K562 (cell line): ENCODE measurements at regions not wholly inside any gene's neighbourhood (a gene's known extent, or its start where the extent isn't known, plus 50 kb on each side); places are given as distances from the start of the nearest gene placed in this dataset.

ENCODE experiments used
- C11orf30 ChIP-seq: fragments of 450-650 bp; IDR thresholded peaks from 2 replicates; pipeline ENCODE4 v1.6.1; 2016; ENCODE audit warnings: low read depth, mild to moderate bottlenecking
- CTCF ChIP-seq, 3 experiments: IDR thresholded peaks in 2 of 3; conservative IDR thresholded peaks in 1 of 3; 2 replicates each; pipeline ENCODE4 v1.5.1; 2011 to 2012; ENCODE audit warnings: low read length in 3 of 3, mild to moderate bottlenecking in 3 of 3, control low read depth in 2 of 3, improper control_type of control experiment in 1 of 3, inconsistent platforms in 1 of 3, low read depth in 1 of 3, mixed read lengths in 1 of 3, moderate library complexity in 1 of 3; ENCODE audit not compliant: insufficient read depth in 2 of 3
- EZH2 ChIP-seq: IDR thresholded peaks from 2 replicates; pipeline ENCODE4 v1.6.1; 2012; ENCODE audit warnings: low read depth, mild to moderate bottlenecking, inconsistent platforms, low read length, borderline replicate concordance
- FOXP1 ChIP-seq: sonication (generic); formaldehyde crosslinking; IDR thresholded peaks from 2 replicates; pipeline ENCODE4 v1.8.0; 2022; ENCODE audit warnings: mild to moderate bottlenecking, missing genetic modification reagents
- GABPB2 ChIP-seq: fragments of 250-450 bp; sonication (Bioruptor Pico); conservative IDR thresholded peaks from 2 replicates; pipeline ENCODE4 v1.5.1; 2021; ENCODE audit warnings: mild to moderate bottlenecking
- GATAD2A ChIP-seq: fragments of 450-650 bp; IDR thresholded peaks from 2 replicates; pipeline ENCODE4 v1.6.1; 2017
- YY1 ChIP-seq, 3 experiments: IDR thresholded peaks; 2 replicates each; pipeline ENCODE4 v1.6.1; 2011; ENCODE audit warnings: low read length in 2 of 3, mild to moderate bottlenecking in 2 of 3, moderate library complexity in 2 of 3, borderline replicate concordance in 1 of 3, control low read depth in 1 of 3, low read depth in 1 of 3; ENCODE audit not compliant: insufficient read depth in 3 of 3, insufficient replicate concordance in 2 of 3, control insufficient read depth in 1 of 3, insufficient read length in 1 of 3; ENCODE audit errors: extremely low read depth in 1 of 3
- TF ChIP-seq, protein P1 (sequence below): sonication (generic); formaldehyde crosslinking; IDR thresholded peaks from 2 replicates; pipeline ENCODE4 v1.8.0; 2022; ENCODE audit warnings: mild to moderate bottlenecking, missing genetic modification reagents
- TF ChIP-seq, protein P2 (sequence below): fragments of 450-650 bp; IDR thresholded peaks from 2 replicates; pipeline ENCODE4 v1.6.1; 2016; ENCODE audit warnings: low read depth

- TF ChIP-seq EZH2 (no peak), GABPB2 (CRISPR knock-in tag) (no peak), GATAD2A (no peak), C11orf30 (no peak), FOXP1 (CRISPR knock-in tag) (no peak), CTCF (IDR thresholded peaks at IDR 0.05 in 2 of 3, conservative IDR thresholded peaks at IDR 0.05 in 1 of 3; ENCODE audit: insufficient read depth in 2 of 3, low read depth in 1 of 3, low read length in 3 of 3) (no peak), YY1 (IDR thresholded peaks at IDR 0.05; ENCODE audit: borderline replicate concordance in 1 of 3, control insufficient read depth in 1 of 3, extremely low read depth in 1 of 3, insufficient read depth in 3 of 3, insufficient read length in 1 of 3, insufficient replicate concordance in 2 of 3, low read depth in 1 of 3, low read length in 2 of 3) (no peak)
- TF ChIP-seq, protein P1, sequence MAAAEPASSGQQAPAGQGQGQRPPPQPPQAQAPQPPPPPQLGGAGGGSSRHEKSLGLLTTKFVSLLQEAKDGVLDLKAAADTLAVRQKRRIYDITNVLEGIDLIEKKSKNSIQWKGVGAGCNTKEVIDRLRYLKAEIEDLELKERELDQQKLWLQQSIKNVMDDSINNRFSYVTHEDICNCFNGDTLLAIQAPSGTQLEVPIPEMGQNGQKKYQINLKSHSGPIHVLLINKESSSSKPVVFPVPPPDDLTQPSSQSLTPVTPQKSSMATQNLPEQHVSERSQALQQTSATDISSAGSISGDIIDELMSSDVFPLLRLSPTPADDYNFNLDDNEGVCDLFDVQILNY: no peak
- TF ChIP-seq, protein P2, sequence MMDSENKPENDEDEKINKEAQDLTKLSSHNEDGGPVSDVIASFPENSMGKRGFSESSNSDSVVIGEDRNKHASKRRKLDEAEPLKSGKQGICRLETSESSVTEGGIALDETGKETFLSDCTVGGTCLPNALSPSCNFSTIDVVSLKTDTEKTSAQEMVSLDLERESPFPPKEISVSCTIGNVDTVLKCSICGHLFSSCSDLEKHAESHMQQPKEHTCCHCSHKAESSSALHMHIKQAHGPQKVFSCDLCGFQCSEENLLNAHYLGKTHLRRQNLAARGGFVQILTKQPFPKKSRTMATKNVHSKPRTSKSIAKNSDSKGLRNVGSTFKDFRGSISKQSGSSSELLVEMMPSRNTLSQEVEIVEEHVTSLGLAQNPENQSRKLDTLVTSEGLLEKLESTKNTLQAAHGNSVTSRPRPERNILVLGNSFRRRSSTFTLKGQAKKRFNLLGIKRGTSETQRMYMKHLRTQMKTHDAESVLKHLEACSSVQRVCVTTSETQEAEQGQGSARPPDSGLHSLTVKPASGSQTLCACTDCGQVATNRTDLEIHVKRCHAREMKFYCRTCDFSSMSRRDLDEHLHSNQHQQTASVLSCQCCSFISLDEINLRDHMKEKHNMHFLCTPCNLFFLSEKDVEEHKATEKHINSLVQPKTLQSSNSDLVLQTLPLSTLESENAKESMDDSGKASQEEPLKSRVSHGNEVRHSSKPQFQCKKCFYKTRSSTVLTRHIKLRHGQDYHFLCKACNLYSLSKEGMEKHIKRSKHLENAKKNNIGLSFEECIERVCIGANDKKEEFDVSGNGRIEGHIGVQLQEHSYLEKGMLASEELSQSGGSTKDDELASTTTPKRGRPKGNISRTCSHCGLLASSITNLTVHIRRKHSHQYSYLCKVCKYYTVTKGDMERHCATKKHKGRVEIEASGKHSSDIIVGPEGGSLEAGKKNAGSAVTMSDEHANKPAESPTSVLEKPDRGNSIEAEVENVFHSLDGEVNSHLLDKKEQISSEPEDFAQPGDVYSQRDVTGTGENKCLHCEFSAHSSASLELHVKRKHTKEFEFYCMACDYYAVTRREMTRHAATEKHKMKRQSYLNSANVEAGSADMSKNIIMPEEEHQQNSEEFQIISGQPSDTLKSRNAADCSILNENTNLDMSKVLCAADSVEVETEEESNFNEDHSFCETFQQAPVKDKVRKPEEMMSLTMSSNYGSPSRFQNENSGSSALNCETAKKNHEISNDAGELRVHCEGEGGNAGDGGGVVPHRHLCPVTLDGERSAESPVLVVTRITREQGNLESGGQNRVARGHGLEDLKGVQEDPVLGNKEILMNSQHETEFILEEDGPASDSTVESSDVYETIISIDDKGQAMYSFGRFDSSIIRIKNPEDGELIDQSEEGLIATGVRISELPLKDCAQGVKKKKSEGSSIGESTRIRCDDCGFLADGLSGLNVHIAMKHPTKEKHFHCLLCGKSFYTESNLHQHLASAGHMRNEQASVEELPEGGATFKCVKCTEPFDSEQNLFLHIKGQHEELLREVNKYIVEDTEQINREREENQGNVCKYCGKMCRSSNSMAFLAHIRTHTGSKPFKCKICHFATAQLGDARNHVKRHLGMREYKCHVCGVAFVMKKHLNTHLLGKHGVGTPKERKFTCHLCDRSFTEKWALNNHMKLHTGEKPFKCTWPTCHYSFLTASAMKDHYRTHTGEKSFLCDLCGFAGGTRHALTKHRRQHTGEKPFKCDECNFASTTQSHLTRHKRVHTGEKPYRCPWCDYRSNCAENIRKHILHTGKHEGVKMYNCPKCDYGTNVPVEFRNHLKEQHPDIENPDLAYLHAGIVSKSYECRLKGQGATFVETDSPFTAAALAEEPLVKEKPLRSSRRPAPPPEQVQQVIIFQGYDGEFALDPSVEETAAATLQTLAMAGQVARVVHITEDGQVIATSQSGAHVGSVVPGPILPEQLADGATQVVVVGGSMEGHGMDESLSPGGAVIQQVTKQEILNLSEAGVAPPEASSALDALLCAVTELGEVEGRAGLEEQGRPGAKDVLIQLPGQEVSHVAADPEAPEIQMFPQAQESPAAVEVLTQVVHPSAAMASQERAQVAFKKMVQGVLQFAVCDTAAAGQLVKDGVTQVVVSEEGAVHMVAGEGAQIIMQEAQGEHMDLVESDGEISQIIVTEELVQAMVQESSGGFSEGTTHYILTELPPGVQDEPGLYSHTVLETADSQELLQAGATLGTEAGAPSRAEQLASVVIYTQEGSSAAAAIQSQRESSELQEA: no peak
Measured at GRCh38 chr2:144914622-144915318, 394.9 kb upstream of the ZEB2 start.
